Naive B cell (primary cell): ENCODE measurements at regions not wholly inside any gene's neighbourhood (a gene's known extent, or its start where the extent isn't known, plus 50 kb on each side); places are given as distances from the start of the nearest gene placed in this dataset.
"Not testable (repeated sequence)": the region's sequence is repeated elsewhere in the genome, so short reads cannot be mapped to it uniquely, and the experiment has no call there.

Source experiments
- ATAC-seq, 2 donors: fragments of 150-1000 bp; cut with Tn5 transposase; 2 replicates each; pipeline ENCODE4 v1.10.0; 2021; ENCODE audit warnings: low read depth in 2 of 2, mild to moderate bottlenecking in 2 of 2, moderate library complexity in 2 of 2
- DNase-seq: peaks from one replicate; pipeline ENCODE4 v3.0.0; 2022
- H3K27ac Mint-ChIP-seq, 6 donors: one replicate each; pipeline ENCODE4 v1.8.0; 2020 to 2022; ENCODE audit warnings: mild to moderate bottlenecking in 6 of 6, mixed read lengths in 6 of 6, moderate library complexity in 5 of 6, inconsistent platforms in 2 of 6
- H3K27me3 Mint-ChIP-seq, 3 donors: one replicate each; pipeline ENCODE4 v1.8.0; 2021 to 2022; ENCODE audit warnings: mixed read lengths in 3 of 3, mild to moderate bottlenecking in 1 of 3
- H3K36me3 Mint-ChIP-seq, 2 donors: one replicate each; pipeline ENCODE4 v1.8.0; 2020 to 2022; ENCODE audit warnings: mixed read lengths in 2 of 2, inconsistent platforms in 1 of 2, mild to moderate bottlenecking in 1 of 2
- H3K4me1 Mint-ChIP-seq, 3 donors: one replicate each; pipeline ENCODE4 v1.8.0; 2020 to 2022; ENCODE audit warnings: mixed read lengths in 3 of 3, inconsistent platforms in 1 of 3, mild to moderate bottlenecking in 1 of 3, moderate library complexity in 1 of 3
- H3K4me3 Mint-ChIP-seq, 8 donors: one replicate each; pipeline ENCODE4 v1.8.0; 2020 to 2022; ENCODE audit warnings: mild to moderate bottlenecking in 8 of 8, mixed read lengths in 8 of 8, moderate library complexity in 8 of 8, inconsistent platforms in 2 of 8
- H3K9me3 Mint-ChIP-seq, 7 donors: one replicate each; pipeline ENCODE4 v1.8.0; 2020 to 2022; ENCODE audit warnings: mixed read lengths in 7 of 7, mild to moderate bottlenecking in 5 of 7, inconsistent platforms in 2 of 7, moderate library complexity in 1 of 7

GRCh38 chr20:40291493-40292135 lies 397.4 kb downstream of the MAFB start:
- peaks cover 0 to 6% (median 2%) of the 10 kb centered on the region in 7 donors for H3K9me3 Mint-ChIP-seq
- H3K27me3 Mint-ChIP-seq, result peaks cover 0 to 8% (median 7%) of the 10 kb centered on the region in 3 donors
- no peak for DNase-seq
- no peaks in the 10 kb centered on the region for H3K4me1 Mint-ChIP-seq
- no peak for ATAC-seq
- no peak overlapping the region for H3K27ac Mint-ChIP-seq
- no peak overlapping the region for H3K4me3 Mint-ChIP-seq
- H3K36me3 Mint-ChIP-seq, result no peaks in the 10 kb centered on the region

- no peak overlapping the region for H3K4me3 Mint-ChIP-seq
- H3K4me1 Mint-ChIP-seq, result no peaks in the 10 kb centered on the region
- peak overlapping the region in 1 of 6 donors; percentile 27 for H3K27ac Mint-ChIP-seq
- H3K36me3 Mint-ChIP-seq, result no peaks in the 10 kb centered on the region
- peaks cover 0 to 3% (median 0%) of the 10 kb centered on the region in 7 donors for H3K9me3 Mint-ChIP-seq
- no peak for DNase-seq
- H3K27me3 Mint-ChIP-seq, result peaks cover 0 to 7% (median 0%) of the 10 kb centered on the region in 3 donors
- no peak for ATAC-seq
Observed at GRCh38 chr20:40287683-40288082, 401.4 kb downstream of the MAFB start.

GRCh38 chr20:40286975-40287531 lies 402.0 kb downstream of the MAFB start:
- Mint-ChIP-seq H3K27ac (no peak overlapping the region), H3K9me3 (peaks cover 0 to 3% (median 0%) of the 10 kb centered on the region in 7 donors), H3K4me3 (no peak overlapping the region), H3K4me1 (no peaks in the 10 kb centered on the region), H3K36me3 (no peaks in the 10 kb centered on the region), H3K27me3 (peaks cover 0 to 7% (median 0%) of the 10 kb centered on the region in 3 donors)
- no peak for ATAC-seq
- no peak for DNase-seq

- Mint-ChIP-seq H3K4me3 (no peak overlapping the region), H3K27ac (no peak overlapping the region), H3K27me3 (peaks cover 5 to 11% (median 7%) of the 10 kb centered on the region in 3 donors), H3K9me3 (peaks cover 0 to 3% (median 0%) of the 10 kb centered on the region in 7 donors), H3K36me3 (no peaks in the 10 kb centered on the region), H3K4me1 (no peaks in the 10 kb centered on the region)
- DNase-seq (no peak), ATAC-seq (no peak)
Observed at GRCh38 chr20:40284611-40285010, 404.4 kb downstream of the MAFB start.

- Mint-ChIP-seq H3K36me3 (no peaks in the 10 kb centered on the region), H3K27ac (no peak overlapping the region), H3K4me3 (no peak overlapping the region), H3K9me3 (peaks cover 0 to 4% (median 0%) of the 10 kb centered on the region in 7 donors), H3K27me3 (peaks cover 5 to 11% (median 7%) of the 10 kb centered on the region in 3 donors), H3K4me1 (no peaks in the 10 kb centered on the region)
- no peak for ATAC-seq
- DNase-seq, result no peak
Observed at GRCh38 chr20:40283689-40284088, 405.3 kb downstream of the MAFB start.

- Mint-ChIP-seq H3K4me1 (no peaks in the 10 kb centered on the region), H3K27ac (no peak overlapping the region), H3K4me3 (no peak overlapping the region), H3K36me3 (no peaks in the 10 kb centered on the region), H3K9me3 (peaks cover 0 to 4% (median 0%) of the 10 kb centered on the region in 7 donors), H3K27me3 (peaks cover 5 to 11% (median 7%) of the 10 kb centered on the region in 3 donors)
- ATAC-seq (no peak), DNase-seq (no peak)
Observed at GRCh38 chr20:40282941-40283340, 406.1 kb downstream of the MAFB start.

GRCh38 chr20:40282541-40282940 lies 406.5 kb downstream of the MAFB start:
- H3K4me1 Mint-ChIP-seq, result no peaks in the 10 kb centered on the region
- no peak overlapping the region for H3K27ac Mint-ChIP-seq
- H3K9me3 Mint-ChIP-seq, result peaks cover 0 to 4% (median 0%) of the 10 kb centered on the region in 7 donors

GRCh38 chr20:40280616-40281015 lies 408.4 kb downstream of the MAFB start:
- Mint-ChIP-seq H3K27me3 (peaks cover 0 to 11% (median 5%) of the 10 kb centered on the region in 3 donors), H3K36me3 (no peaks in the 10 kb centered on the region), H3K4me1 (no peaks in the 10 kb centered on the region), H3K27ac (no peak overlapping the region), H3K9me3 (peaks cover 0 to 4% (median 0%) of the 10 kb centered on the region in 7 donors), H3K4me3 (no peak overlapping the region)
- ATAC-seq, result no peak
- DNase-seq, result no peak

More at GRCh38 chr20:40282541-40282940, 406.5 kb downstream of the MAFB start:
- DNase-seq (no peak), ATAC-seq (no peak)
- Mint-ChIP-seq H3K36me3 (no peaks in the 10 kb centered on the region), H3K4me3 (no peak overlapping the region), H3K27me3 (peaks cover 5 to 11% (median 5%) of the 10 kb centered on the region in 3 donors)

GRCh38 chr20:40279390-40279789 lies 409.6 kb downstream of the MAFB start:
- Mint-ChIP-seq H3K27ac (no peak overlapping the region), H3K9me3 (peaks cover 0 to 7% (median 0%) of the 10 kb centered on the region in 7 donors), H3K27me3 (peaks cover 0 to 20% (median 5%) of the 10 kb centered on the region in 3 donors), H3K36me3 (no peaks in the 10 kb centered on the region), H3K4me1 (no peaks in the 10 kb centered on the region), H3K4me3 (no peak overlapping the region)
- DNase-seq (no peak), ATAC-seq (no peak)

GRCh38 chr20:40278673-40279072 lies 410.4 kb downstream of the MAFB start:
- ATAC-seq (no peak), DNase-seq (no peak)
- no peaks in the 10 kb centered on the region for H3K4me1 Mint-ChIP-seq
- peaks cover 0 to 7% (median 0%) of the 10 kb centered on the region in 7 donors for H3K9me3 Mint-ChIP-seq
- no peak overlapping the region for H3K27ac Mint-ChIP-seq
- peaks cover 0 to 20% (median 5%) of the 10 kb centered on the region in 3 donors for H3K27me3 Mint-ChIP-seq
- H3K4me3 Mint-ChIP-seq, result no peak overlapping the region
- H3K36me3 Mint-ChIP-seq, result no peaks in the 10 kb centered on the region

GRCh38 chr20:40276301-40276700 lies 412.7 kb downstream of the MAFB start:
- no peak for ATAC-seq
- peaks cover 0 to 33% (median 0%) of the 10 kb centered on the region in 3 donors for H3K27me3 Mint-ChIP-seq
- H3K27ac Mint-ChIP-seq, result no peak overlapping the region
- no peak overlapping the region for H3K4me3 Mint-ChIP-seq
- no peak for DNase-seq
- H3K9me3 Mint-ChIP-seq, result peaks cover 0 to 4% (median 0%) of the 10 kb centered on the region in 7 donors
- H3K4me1 Mint-ChIP-seq, result no peaks in the 10 kb centered on the region
- no peaks in the 10 kb centered on the region for H3K36me3 Mint-ChIP-seq

- Mint-ChIP-seq H3K27me3 (peaks cover 0 to 33% (median 0%) of the 10 kb centered on the region in 3 donors), H3K9me3 (peaks cover 0 to 4% (median 0%) of the 10 kb centered on the region in 7 donors), H3K4me3 (peak overlapping the region in 1 of 8 donors; percentile 43), H3K36me3 (no peaks in the 10 kb centered on the region), H3K27ac (no peak overlapping the region), H3K4me1 (no peaks in the 10 kb centered on the region)
- ATAC-seq (no peak), DNase-seq (no peak)
Observed at GRCh38 chr20:40275738-40276137, 413.3 kb downstream of the MAFB start.

- H3K36me3 Mint-ChIP-seq, result no peaks in the 10 kb centered on the region
- DNase-seq (no peak), ATAC-seq (no peak)
- no peak overlapping the region for H3K4me3 Mint-ChIP-seq
- no peak overlapping the region for H3K27ac Mint-ChIP-seq
- peaks cover 0 to 30% (median 0%) of the 10 kb centered on the region in 3 donors for H3K27me3 Mint-ChIP-seq
- peaks cover 0 to 7% (median 0%) of the 10 kb centered on the region in 7 donors for H3K9me3 Mint-ChIP-seq
- no peaks in the 10 kb centered on the region for H3K4me1 Mint-ChIP-seq
Observed at GRCh38 chr20:40274912-40275533, 414.0 kb downstream of the MAFB start.

GRCh38 chr20:40269274-40269673 lies 419.8 kb downstream of the MAFB start:
- not testable (repeated sequence) for H3K9me3 Mint-ChIP-seq, ATAC-seq, H3K4me3 Mint-ChIP-seq, H3K4me1 Mint-ChIP-seq, H3K36me3 Mint-ChIP-seq, DNase-seq, H3K27ac Mint-ChIP-seq
- H3K27me3 Mint-ChIP-seq, result peaks cover 0 to 25% (median 0%) of the 10 kb centered on the region in 3 donors
